ENCODE measurements at regions not wholly inside any gene's neighbourhood (a gene's known extent, or its start where the extent isn't known, plus 50 kb on each side); places are given as distances from the start of the nearest gene placed in this dataset.

DNA sequence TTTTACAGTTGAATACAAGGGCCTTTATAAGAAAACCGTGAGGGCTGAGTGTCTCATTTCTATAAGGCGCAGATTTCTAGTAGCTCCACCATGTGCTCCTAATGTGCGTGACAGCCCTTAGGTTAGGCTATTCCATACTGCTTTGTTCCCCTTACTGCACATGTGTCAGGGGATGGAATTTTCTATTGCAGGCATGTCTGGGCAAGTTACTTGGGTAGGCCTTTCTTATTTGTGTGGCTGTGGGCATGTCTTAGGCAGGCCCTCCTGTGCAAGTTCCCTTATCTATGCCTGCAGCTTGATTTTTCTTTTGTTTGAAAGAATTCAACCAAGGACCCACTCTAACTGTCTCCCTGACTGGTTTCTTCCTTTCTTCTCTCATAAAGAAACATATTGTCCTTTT, 434.2 kb upstream of the CNTN3 start:
- no peak overlapping the region for H3K27ac ChIP-seq (ENCODE audit: low read depth, low read length)
- no peaks in the 10 kb centered on the region for H3K4me1 ChIP-seq (ENCODE audit: control insufficient read depth in 1 of 2, insufficient read depth in 2 of 2, low read length in 2 of 2)
- H3K27me3 ChIP-seq (ENCODE audit: control insufficient read depth in 1 of 2, insufficient read depth in 2 of 2, low read length in 2 of 2), result no peaks in the 10 kb centered on the region
- H3K9ac ChIP-seq (ENCODE audit: low read depth in 1 of 2, low read length in 2 of 2), result no peak overlapping the region
- H3K9me3 ChIP-seq (ENCODE audit: control insufficient read depth in 1 of 2, low read length in 2 of 2), result no peaks in the 10 kb centered on the region
- no peak overlapping the region for H3K4me3 ChIP-seq (ENCODE audit: low read depth in 1 of 2, low read length in 2 of 2)
- no peaks in the 10 kb centered on the region for H3K36me3 ChIP-seq (ENCODE audit: control insufficient read depth in 1 of 2, insufficient read depth in 2 of 2, low read length in 2 of 2)

DNA sequence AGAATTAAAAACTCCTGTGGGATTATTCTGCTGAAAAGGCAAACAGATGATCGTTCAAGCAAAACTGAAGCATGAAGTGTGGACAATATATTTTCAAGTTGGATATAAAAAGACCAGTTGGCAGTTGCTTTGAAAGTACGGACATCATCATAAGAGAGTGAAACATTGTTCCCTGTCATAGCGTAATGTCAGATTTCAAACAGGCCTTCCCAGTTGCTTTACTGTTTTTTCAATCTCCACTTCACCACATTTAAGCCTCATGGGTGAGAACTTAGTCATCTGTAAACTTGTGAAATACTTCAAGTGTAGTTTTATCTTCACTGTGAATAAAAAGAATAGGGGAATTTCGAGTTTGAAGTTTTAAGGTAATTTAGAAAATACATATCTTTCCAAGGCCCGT, 435.1 kb upstream of the CNTN3 start:
- Histone ChIP-seq H3K27me3 (ENCODE audit: control insufficient read depth in 1 of 2, insufficient read depth in 2 of 2, low read length in 2 of 2) (no peaks in the 10 kb centered on the region), H3K9ac (ENCODE audit: low read depth in 1 of 2, low read length in 2 of 2) (no peak overlapping the region), H3K36me3 (ENCODE audit: control insufficient read depth in 1 of 2, insufficient read depth in 2 of 2, low read length in 2 of 2) (no peaks in the 10 kb centered on the region), H3K9me3 (ENCODE audit: control insufficient read depth in 1 of 2, low read length in 2 of 2) (no peaks in the 10 kb centered on the region), H3K4me3 (ENCODE audit: low read depth in 1 of 2, low read length in 2 of 2) (no peak overlapping the region), H3K27ac (ENCODE audit: low read depth, low read length) (no peak overlapping the region), H3K4me1 (ENCODE audit: control insufficient read depth in 1 of 2, insufficient read depth in 2 of 2, low read length in 2 of 2) (no peaks in the 10 kb centered on the region)

DNA sequence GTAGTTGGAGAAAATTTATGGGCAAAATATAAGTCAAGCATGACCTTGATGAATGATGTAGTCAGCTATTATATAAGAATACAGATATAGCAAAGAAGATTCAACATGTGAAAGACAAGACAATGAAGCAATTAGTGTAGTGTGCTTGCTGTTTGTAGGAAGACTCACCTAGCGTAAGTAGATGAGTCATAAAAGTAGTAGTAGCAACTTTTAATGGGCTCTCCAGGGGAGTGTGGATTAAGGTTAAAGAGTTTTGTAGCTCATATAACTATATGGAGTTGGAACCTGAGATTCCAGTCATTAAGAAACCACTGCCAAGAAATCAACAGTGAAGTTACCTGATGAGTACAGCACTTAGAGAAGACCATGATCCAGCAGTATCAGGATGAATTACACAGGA, 444.7 kb upstream of the CNTN3 start:
- Histone ChIP-seq H3K36me3 (ENCODE audit: control insufficient read depth in 1 of 2, insufficient read depth in 2 of 2, low read length in 2 of 2) (no peaks in the 10 kb centered on the region), H3K4me1 (ENCODE audit: control insufficient read depth in 1 of 2, insufficient read depth in 2 of 2, low read length in 2 of 2) (no peaks in the 10 kb centered on the region)

DNA sequence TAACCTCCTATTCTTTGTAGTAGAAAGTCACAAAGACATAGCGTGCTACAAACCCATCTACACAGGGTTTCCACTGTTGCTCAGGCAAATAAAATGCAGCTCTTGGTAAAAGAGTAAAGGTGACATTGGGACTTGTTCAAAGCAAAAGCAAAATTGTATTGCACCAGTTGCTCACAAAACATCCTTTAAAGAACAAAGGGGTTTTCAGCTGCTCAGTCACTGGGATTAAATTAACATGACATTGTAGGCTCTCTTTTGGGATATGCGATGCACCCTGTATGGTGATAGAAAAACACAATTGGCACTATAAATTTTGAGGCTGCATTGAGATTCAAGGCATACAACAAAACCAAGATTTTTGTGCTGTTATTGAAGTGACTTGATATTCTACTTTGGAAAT, 447.3 kb upstream of the CNTN3 start:
- no peak overlapping the region for H3K9ac ChIP-seq (ENCODE audit: low read depth in 1 of 2, low read length in 2 of 2)

More for the DNA sequence above, 444.7 kb upstream of the CNTN3 start:
- H3K27me3 ChIP-seq (ENCODE audit: control insufficient read depth in 1 of 2, insufficient read depth in 2 of 2, low read length in 2 of 2), result no peaks in the 10 kb centered on the region
- no peak overlapping the region for H3K9ac ChIP-seq (ENCODE audit: low read depth in 1 of 2, low read length in 2 of 2)
- H3K9me3 ChIP-seq (ENCODE audit: control insufficient read depth in 1 of 2, low read length in 2 of 2), result no peaks in the 10 kb centered on the region
- no peak overlapping the region for H3K4me3 ChIP-seq (ENCODE audit: low read depth in 1 of 2, low read length in 2 of 2)
- H3K27ac ChIP-seq (ENCODE audit: low read depth, low read length), result no peak overlapping the region

DNA sequence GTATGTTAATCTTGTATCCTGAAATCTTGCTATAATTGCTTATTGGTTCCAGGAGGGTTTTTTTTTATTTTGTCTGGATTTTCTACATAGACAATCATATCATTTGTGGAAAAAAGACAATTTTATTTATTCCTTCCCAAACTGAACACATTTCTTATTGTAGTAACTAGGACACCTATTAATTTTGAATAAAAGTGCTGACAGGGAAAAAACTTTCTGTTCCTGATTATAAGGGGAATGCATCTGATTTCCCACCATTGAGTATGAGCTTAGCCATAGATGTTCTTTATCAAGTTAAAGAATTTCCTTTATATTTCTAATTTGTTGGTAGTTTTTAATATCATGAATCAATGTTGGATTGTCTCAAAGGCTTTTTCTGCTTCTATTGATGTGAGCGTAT, 460.7 kb upstream of the CNTN3 start:
- Histone ChIP-seq H3K9ac (ENCODE audit: low read depth in 1 of 2, low read length in 2 of 2) (no peak overlapping the region), H3K27me3 (ENCODE audit: control insufficient read depth in 1 of 2, insufficient read depth in 2 of 2, low read length in 2 of 2) (no peaks in the 10 kb centered on the region), H3K4me1 (ENCODE audit: control insufficient read depth in 1 of 2, insufficient read depth in 2 of 2, low read length in 2 of 2) (no peaks in the 10 kb centered on the region)

More for the DNA sequence above, 447.3 kb upstream of the CNTN3 start:
- Histone ChIP-seq H3K27ac (ENCODE audit: low read depth, low read length) (no peak overlapping the region), H3K27me3 (ENCODE audit: control insufficient read depth in 1 of 2, insufficient read depth in 2 of 2, low read length in 2 of 2) (no peaks in the 10 kb centered on the region), H3K4me1 (ENCODE audit: control insufficient read depth in 1 of 2, insufficient read depth in 2 of 2, low read length in 2 of 2) (no peaks in the 10 kb centered on the region), H3K36me3 (ENCODE audit: control insufficient read depth in 1 of 2, insufficient read depth in 2 of 2, low read length in 2 of 2) (no peaks in the 10 kb centered on the region), H3K9me3 (ENCODE audit: control insufficient read depth in 1 of 2, low read length in 2 of 2) (no peaks in the 10 kb centered on the region), H3K4me3 (ENCODE audit: low read depth in 1 of 2, low read length in 2 of 2) (no peak overlapping the region)

DNA sequence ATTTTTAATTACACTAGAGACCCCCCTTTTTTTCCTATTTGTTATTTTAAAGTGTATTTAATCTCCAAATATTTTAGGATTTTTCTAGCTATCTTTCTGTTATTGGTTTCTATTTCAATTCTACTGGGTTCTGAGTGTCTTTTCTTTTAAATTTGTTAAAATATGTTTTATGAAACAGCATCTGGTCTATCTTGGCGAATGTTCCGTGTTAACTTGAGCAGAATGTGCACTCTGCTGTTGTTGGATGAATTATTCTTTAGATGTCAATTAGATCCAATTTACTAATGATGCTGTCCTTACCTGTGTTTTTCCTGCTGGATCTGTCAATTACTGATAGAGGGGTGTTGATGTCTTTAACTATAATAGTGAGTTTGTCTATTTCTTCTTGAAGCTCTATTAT, 462.0 kb upstream of the CNTN3 start:
- Histone ChIP-seq H3K27me3 (ENCODE audit: control insufficient read depth in 1 of 2, insufficient read depth in 2 of 2, low read length in 2 of 2) (no peaks in the 10 kb centered on the region), H3K9me3 (ENCODE audit: control insufficient read depth in 1 of 2, low read length in 2 of 2) (no peaks in the 10 kb centered on the region), H3K4me3 (ENCODE audit: low read depth in 1 of 2, low read length in 2 of 2) (no peak overlapping the region), H3K9ac (ENCODE audit: low read depth in 1 of 2, low read length in 2 of 2) (no peak overlapping the region), H3K36me3 (ENCODE audit: control insufficient read depth in 1 of 2, insufficient read depth in 2 of 2, low read length in 2 of 2) (no peaks in the 10 kb centered on the region), H3K4me1 (ENCODE audit: control insufficient read depth in 1 of 2, insufficient read depth in 2 of 2, low read length in 2 of 2) (no peaks in the 10 kb centered on the region), H3K27ac (ENCODE audit: low read depth, low read length) (no peak overlapping the region)

More for the DNA sequence above, 460.7 kb upstream of the CNTN3 start:
- H3K36me3 ChIP-seq (ENCODE audit: control insufficient read depth in 1 of 2, insufficient read depth in 2 of 2, low read length in 2 of 2), result no peaks in the 10 kb centered on the region
- no peak overlapping the region for H3K4me3 ChIP-seq (ENCODE audit: low read depth in 1 of 2, low read length in 2 of 2)
- no peak overlapping the region for H3K27ac ChIP-seq (ENCODE audit: low read depth, low read length)
- H3K9me3 ChIP-seq (ENCODE audit: control insufficient read depth in 1 of 2, low read length in 2 of 2), result peaks cover 0 to 2% of the 10 kb centered on the region in 2 donors

DNA sequence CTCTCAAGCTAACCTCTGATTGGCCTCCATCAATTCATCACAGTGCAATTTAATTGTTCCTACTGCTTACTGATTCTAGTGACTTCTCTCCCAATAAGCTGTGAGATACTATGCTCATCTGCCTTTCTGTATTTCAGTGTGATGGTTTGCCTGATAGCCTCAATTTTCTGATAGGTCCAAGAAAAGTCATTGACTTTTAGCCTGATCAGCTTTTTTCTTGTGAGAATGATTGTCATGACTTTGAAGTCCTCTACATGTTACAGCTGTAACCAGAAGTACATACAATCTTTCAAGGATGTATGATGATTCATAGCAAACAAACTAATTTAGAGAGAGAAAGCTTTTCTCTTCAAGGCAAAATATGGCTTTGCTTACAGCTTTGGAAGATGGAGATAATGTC, 463.8 kb upstream of the CNTN3 start:
- no peak overlapping the region for H3K27ac ChIP-seq (ENCODE audit: low read depth, low read length)
- H3K36me3 ChIP-seq (ENCODE audit: control insufficient read depth in 1 of 2, insufficient read depth in 2 of 2, low read length in 2 of 2), result no peaks in the 10 kb centered on the region
- no peaks in the 10 kb centered on the region for H3K27me3 ChIP-seq (ENCODE audit: control insufficient read depth in 1 of 2, insufficient read depth in 2 of 2, low read length in 2 of 2)
- H3K4me1 ChIP-seq (ENCODE audit: control insufficient read depth in 1 of 2, insufficient read depth in 2 of 2, low read length in 2 of 2), result no peaks in the 10 kb centered on the region
- no peaks in the 10 kb centered on the region for H3K9me3 ChIP-seq (ENCODE audit: control insufficient read depth in 1 of 2, low read length in 2 of 2)
- no peak overlapping the region for H3K9ac ChIP-seq (ENCODE audit: low read depth in 1 of 2, low read length in 2 of 2)
- no peak overlapping the region for H3K4me3 ChIP-seq (ENCODE audit: low read depth in 1 of 2, low read length in 2 of 2)

DNA sequence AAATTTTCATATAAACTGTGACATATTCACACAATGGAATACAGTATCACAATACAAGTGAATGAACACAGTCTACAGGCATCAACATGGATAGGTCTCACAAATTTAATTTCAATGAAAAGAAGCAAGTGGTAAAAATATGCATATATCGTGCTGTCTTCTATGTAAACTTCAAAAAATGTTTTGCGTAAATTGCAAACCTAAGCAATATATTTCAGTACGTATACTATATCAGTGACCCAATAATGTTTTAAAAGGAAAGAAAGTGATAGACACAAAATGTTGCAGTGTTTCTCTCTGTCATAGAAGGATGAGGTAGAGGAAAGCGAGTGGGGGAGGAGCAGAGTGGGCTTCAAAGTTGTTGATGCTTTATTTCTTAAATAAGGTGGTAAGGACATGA, 468.4 kb upstream of the CNTN3 start:
- Histone ChIP-seq H3K27me3 (ENCODE audit: control insufficient read depth in 1 of 2, insufficient read depth in 2 of 2, low read length in 2 of 2) (no peaks in the 10 kb centered on the region), H3K9ac (ENCODE audit: low read depth in 1 of 2, low read length in 2 of 2) (no peak overlapping the region), H3K4me3 (ENCODE audit: low read depth in 1 of 2, low read length in 2 of 2) (no peak overlapping the region), H3K9me3 (ENCODE audit: control insufficient read depth in 1 of 2, low read length in 2 of 2) (no peaks in the 10 kb centered on the region), H3K4me1 (ENCODE audit: control insufficient read depth in 1 of 2, insufficient read depth in 2 of 2, low read length in 2 of 2) (no peaks in the 10 kb centered on the region), H3K27ac (ENCODE audit: low read depth, low read length) (no peak overlapping the region), H3K36me3 (ENCODE audit: control insufficient read depth in 1 of 2, insufficient read depth in 2 of 2, low read length in 2 of 2) (no peaks in the 10 kb centered on the region)

DNA sequence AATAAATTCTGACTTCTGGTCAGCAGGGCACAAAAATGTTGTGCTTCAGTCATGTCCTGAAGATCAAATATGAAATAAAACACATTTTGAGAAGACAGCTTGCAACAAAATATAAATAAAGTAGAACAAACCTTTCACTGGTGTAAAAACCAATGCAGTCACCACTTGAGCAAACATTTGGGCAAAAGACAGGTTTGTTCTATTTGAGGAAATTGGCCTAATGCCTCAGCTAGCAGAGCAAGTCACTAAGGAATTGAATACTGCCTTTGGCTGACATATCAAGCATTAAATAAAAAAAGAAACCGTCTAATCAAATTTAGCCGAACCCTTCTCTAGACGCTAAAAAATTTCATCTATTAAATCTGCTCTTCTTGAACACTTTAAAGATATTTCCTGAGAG, 475.4 kb upstream of the CNTN3 start:
- Histone ChIP-seq H3K4me3 (ENCODE audit: low read depth in 1 of 2, low read length in 2 of 2) (no peak overlapping the region), H3K4me1 (ENCODE audit: control insufficient read depth in 1 of 2, insufficient read depth in 2 of 2, low read length in 2 of 2) (no peaks in the 10 kb centered on the region), H3K27me3 (ENCODE audit: control insufficient read depth in 1 of 2, insufficient read depth in 2 of 2, low read length in 2 of 2) (no peaks in the 10 kb centered on the region), H3K27ac (ENCODE audit: low read depth, low read length) (no peak overlapping the region), H3K9ac (ENCODE audit: low read depth in 1 of 2, low read length in 2 of 2) (no peak overlapping the region), H3K9me3 (ENCODE audit: control insufficient read depth in 1 of 2, low read length in 2 of 2) (no peaks in the 10 kb centered on the region), H3K36me3 (ENCODE audit: control insufficient read depth in 1 of 2, insufficient read depth in 2 of 2, low read length in 2 of 2) (no peaks in the 10 kb centered on the region)

DNA sequence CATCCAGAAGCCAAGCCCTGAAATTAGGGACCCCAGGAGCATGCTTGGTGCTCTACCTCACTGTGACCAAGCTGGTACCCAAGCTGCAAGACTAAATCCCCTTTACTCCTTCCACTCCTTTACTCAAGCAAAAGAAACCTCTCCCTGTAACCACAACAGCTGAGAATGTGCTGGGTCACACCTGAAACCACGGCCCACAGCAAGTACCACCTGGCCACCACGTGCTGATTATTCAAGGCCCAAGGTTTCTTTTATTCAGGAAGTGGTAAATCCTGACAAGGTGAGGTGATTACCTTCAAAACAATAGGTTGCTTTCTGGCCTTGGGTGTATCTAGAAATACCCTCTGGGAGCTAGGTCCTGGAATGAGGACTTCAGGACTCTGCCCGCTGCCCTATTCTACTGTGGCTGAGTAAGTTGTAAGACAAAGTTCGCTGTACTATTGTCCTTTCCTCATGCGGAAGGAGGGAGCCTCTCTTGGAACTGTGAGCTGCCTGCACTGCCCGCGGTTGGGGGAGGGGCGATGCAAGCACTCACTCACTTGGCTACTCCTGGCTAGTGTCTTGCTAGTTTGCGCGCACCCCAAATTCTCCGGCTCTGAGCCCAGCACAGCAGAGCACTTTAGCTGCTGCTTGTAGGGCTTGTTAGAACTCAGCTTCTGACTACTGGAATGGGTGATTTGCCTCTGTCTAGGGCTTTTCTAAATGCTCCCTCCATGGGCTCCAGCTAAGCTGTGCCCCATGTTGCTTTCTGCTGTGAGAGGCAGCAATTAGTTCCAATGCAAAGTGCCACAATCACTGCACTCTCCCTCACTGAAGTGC, 487.1 kb upstream of the CNTN3 start:
- no peaks in the 10 kb centered on the region for H3K36me3 ChIP-seq (ENCODE audit: control insufficient read depth in 1 of 2, insufficient read depth in 2 of 2, low read length in 2 of 2)
- H3K4me3 ChIP-seq (ENCODE audit: low read depth in 1 of 2, low read length in 2 of 2), result no peak overlapping the region
- no peaks in the 10 kb centered on the region for H3K4me1 ChIP-seq (ENCODE audit: control insufficient read depth in 1 of 2, insufficient read depth in 2 of 2, low read length in 2 of 2)
- H3K9ac ChIP-seq (ENCODE audit: low read depth in 1 of 2, low read length in 2 of 2), result no peak overlapping the region
- no peak overlapping the region for H3K27ac ChIP-seq (ENCODE audit: low read depth, low read length)
- no peaks in the 10 kb centered on the region for H3K27me3 ChIP-seq (ENCODE audit: control insufficient read depth in 1 of 2, insufficient read depth in 2 of 2, low read length in 2 of 2)
- H3K9me3 ChIP-seq (ENCODE audit: control insufficient read depth in 1 of 2, low read length in 2 of 2), result peaks cover 4 to 5% of the 10 kb centered on the region in 2 donors

Data from duodenal mucosa (tissue), 2 donors.